Right cardiac atrium (tissue), 5 donors: ENCODE measurements at regions not wholly inside any gene's neighbourhood (a gene's known extent, or its start where the extent isn't known, plus 50 kb on each side); places are given as distances from the start of the nearest gene placed in this dataset.
A peak's percentile ranks its signal among the peaks of the same experiment; 100 is the strongest.
"Not testable (repeated sequence)": the region's sequence is repeated elsewhere in the genome, so short reads cannot be mapped to it uniquely, and the experiment has no call there.

ENCODE experiments used
- ATAC-seq, 2 donors: fragments of 200-7000 bp; cut with Tn5 transposase; one replicate each; pipeline versions ENCODE4 v1.8.0 to v1.9.1; 2020; ENCODE audit warnings: moderate library complexity in 2 of 2, mild to moderate bottlenecking in 1 of 2
- DNase-seq, 3 donors: peaks; one replicate each; pipeline ENCODE4 v3.0.0-alpha.2; 2020
- H3K27ac ChIP-seq: one replicate; pipeline ENCODE4 v1.5.1; 2013; ENCODE audit warnings: mild to moderate bottlenecking, low read length, control low read depth, moderate library complexity
- H3K27me3 ChIP-seq: one replicate; pipeline ENCODE4 v1.6.1; 2013; ENCODE audit not compliant: control insufficient read depth, insufficient read depth
- H3K4me1 ChIP-seq: one replicate; pipeline ENCODE4 v1.6.1; 2013; ENCODE audit warnings: low read length; ENCODE audit not compliant: control insufficient read depth, insufficient read depth
- H3K4me3 ChIP-seq: one replicate; pipeline ENCODE4 v1.5.1; 2013; ENCODE audit warnings: low read length, control low read depth
- H3K9me3 ChIP-seq: one replicate; pipeline ENCODE4 v1.6.1; 2013; ENCODE audit warnings: low read length; ENCODE audit not compliant: control insufficient read depth
- WGBS: extraction: QIAGEN DNeasy Blood & Tissue Kit; methylation state at CpG from one replicate; pipeline ENCODE4 v1.1.7; 2013; 5-methylcytosine and 5-hydroxymethylcytosine counted together
- intact Hi-C, 4 donors: fragments of 100-400 bp; cut with DNase I; formaldehyde crosslinking; loops; one replicate each; pipeline versions ENCODE4 v1.11.0 to v1.14.0; 2022 to 2023
- donor health status: healthy with polysubstance abuse.
- donor health status: DM: no; HTN: yes; CAD: no.
- donor health status: DM: no; HTN: no; CAD: no.
- donor health status: DM: no; HTN: yes; CAD: no; lungs with severe emphysema.
- donor health status: DM: yes; HTN: yes; CAD: no.

- Histone ChIP-seq H3K4me3 (no peak overlapping the region), H3K27me3 (no peaks in the 10 kb centered on the region), H3K9me3 (peaks cover 2% of the 10 kb centered on the region), H3K27ac (no peak overlapping the region), H3K4me1 (no peaks in the 10 kb centered on the region)
- intact Hi-C loops: no loop called here
- WGBS: 82% methylated on average over 3 of the region's 3 CpGs
- ATAC-seq: no peak
- DNase-seq: no peak
These were observed 1075.1 kb upstream of the CDH18 start for GRCh38 chr5:21063146-21063545.

- ATAC-seq (no peak), DNase-seq (no peak)
- Histone ChIP-seq H3K27ac (no peak overlapping the region), H3K4me3 (no peak overlapping the region), H3K4me1 (no peaks in the 10 kb centered on the region), H3K9me3 (peaks cover 2% of the 10 kb centered on the region), H3K27me3 (no peaks in the 10 kb centered on the region)
- WGBS: 84% methylated on average over 5 of the region's 5 CpGs
- intact Hi-C loops: no loop called here
These were observed 1070.3 kb upstream of the CDH18 start for GRCh38 chr5:21058289-21058688.

GRCh38 chr5:21051945-21052344 lies 1063.9 kb upstream of the CDH18 start:
- ATAC-seq: no peak
- intact Hi-C loops: no loop called here
- H3K27me3 ChIP-seq: no peaks in the 10 kb centered on the region

GRCh38 chr5:21049901-21050300 lies 1061.9 kb upstream of the CDH18 start:
- Histone ChIP-seq H3K27ac (no peak overlapping the region), H3K9me3 (peaks cover 3% of the 10 kb centered on the region), H3K4me3 (no peak overlapping the region), H3K27me3 (no peaks in the 10 kb centered on the region), H3K4me1 (no peaks in the 10 kb centered on the region)
- intact Hi-C loops: no loop called here
- DNase-seq (no peak), ATAC-seq (no peak)
- WGBS: 26% methylated on average over 2 of the region's 2 CpGs

More at GRCh38 chr5:21051945-21052344, 1063.9 kb upstream of the CDH18 start:
- H3K4me3 ChIP-seq: no peak overlapping the region
- H3K27ac ChIP-seq: no peak overlapping the region
- no peak for DNase-seq
- WGBS: 65% methylated on average over 1 of the region's 1 CpG
- peaks cover 3% of the 10 kb centered on the region for H3K9me3 ChIP-seq
- H3K4me1 ChIP-seq: no peaks in the 10 kb centered on the region

GRCh38 chr5:21030981-21031380 lies 1043.0 kb upstream of the CDH18 start:
- no peak overlapping the region for H3K27ac ChIP-seq
- H3K27me3 ChIP-seq: no peaks in the 10 kb centered on the region
- H3K9me3 ChIP-seq: no peaks in the 10 kb centered on the region
- 41% methylated on average over 4 of the region's 4 CpGs for WGBS
- intact Hi-C loops: no loop called here
- H3K4me1 ChIP-seq: no peaks in the 10 kb centered on the region
- no peak for ATAC-seq
- DNase-seq: no peak
- no peak overlapping the region for H3K4me3 ChIP-seq

- H3K4me3 ChIP-seq: no peak overlapping the region
- intact Hi-C loops: no loop called here
- 51% methylated on average over 1 of the region's 1 CpG for WGBS
- no peak overlapping the region for H3K27ac ChIP-seq
- ATAC-seq: no peak
- H3K4me1 ChIP-seq: no peaks in the 10 kb centered on the region
- H3K27me3 ChIP-seq: no peaks in the 10 kb centered on the region
- no peak for DNase-seq
- peaks cover 3% of the 10 kb centered on the region for H3K9me3 ChIP-seq
These were observed 1037.0 kb upstream of the CDH18 start for GRCh38 chr5:21024966-21025365.

- no peak for DNase-seq
- WGBS: 48% methylated on average over 2 of the region's 2 CpGs
- no peak overlapping the region for H3K4me3 ChIP-seq
- ATAC-seq: no peak
- intact Hi-C loops: no loop called here
- no peaks in the 10 kb centered on the region for H3K4me1 ChIP-seq
- no peak overlapping the region for H3K27ac ChIP-seq
- no peaks in the 10 kb centered on the region for H3K27me3 ChIP-seq
- no peaks in the 10 kb centered on the region for H3K9me3 ChIP-seq
These were observed 1025.2 kb upstream of the CDH18 start for GRCh38 chr5:21013237-21013636.

GRCh38 chr5:21007781-21008180 lies 1019.8 kb upstream of the CDH18 start:
- no peaks in the 10 kb centered on the region for H3K9me3 ChIP-seq
- intact Hi-C loops: no loop called here
- WGBS: 83% methylated on average over 2 of the region's 2 CpGs

GRCh38 chr5:20988933-20989332 lies 1000.9 kb upstream of the CDH18 start:
- H3K27ac ChIP-seq, DNase-seq, H3K27me3 ChIP-seq, H3K4me3 ChIP-seq, intact Hi-C loops, H3K4me1 ChIP-seq, ATAC-seq, H3K9me3 ChIP-seq: not testable (repeated sequence)
- 62% methylated on average over 2 of the region's 2 CpGs for WGBS

More at GRCh38 chr5:21007781-21008180, 1019.8 kb upstream of the CDH18 start:
- Histone ChIP-seq H3K4me3 (no peak overlapping the region), H3K4me1 (no peaks in the 10 kb centered on the region), H3K27me3 (no peaks in the 10 kb centered on the region), H3K27ac (no peak overlapping the region)
- no peak for ATAC-seq
- DNase-seq: no peak

- DNase-seq: no peak
- no peak overlapping the region for H3K27ac ChIP-seq
- H3K4me1 ChIP-seq: no peaks in the 10 kb centered on the region
- no peaks in the 10 kb centered on the region for H3K9me3 ChIP-seq
- WGBS: 65% methylated on average over 2 of the region's 2 CpGs
- ATAC-seq: no peak
- H3K4me3 ChIP-seq: no peak overlapping the region
- H3K27me3 ChIP-seq: no peaks in the 10 kb centered on the region
- intact Hi-C loops: no loop called here
These were observed 997.8 kb upstream of the CDH18 start for GRCh38 chr5:20985754-20986153.

GRCh38 chr5:20974426-20974825 lies 986.4 kb upstream of the CDH18 start:
- DNase-seq (no peak), ATAC-seq (no peak)
- intact Hi-C loops: no loop called here
- Histone ChIP-seq H3K4me1 (no peaks in the 10 kb centered on the region), H3K9me3 (no peaks in the 10 kb centered on the region), H3K4me3 (no peak overlapping the region), H3K27me3 (no peaks in the 10 kb centered on the region), H3K27ac (no peak overlapping the region)
- 78% methylated on average over 1 of the region's 1 CpG for WGBS

- Histone ChIP-seq H3K4me1 (no peaks in the 10 kb centered on the region), H3K27ac (peak overlapping the region; percentile 52), H3K9me3 (no peaks in the 10 kb centered on the region), H3K27me3 (no peaks in the 10 kb centered on the region), H3K4me3 (peak overlapping the region; percentile 43)
- intact Hi-C loops: no loop called here
- DNase-seq (peak; percentile 45 to 82 (median 52)), ATAC-seq (peak; percentile 80 to 90)
- 25% methylated on average over 7 of the region's 7 CpGs for WGBS
These were observed 984.5 kb upstream of the CDH18 start for GRCh38 chr5:20972419-20972925.
